Liver (tissue), 8 donors: ENCODE measurements at regions not wholly inside any gene's neighbourhood (a gene's known extent, or its start where the extent isn't known, plus 50 kb on each side); places are given as distances from the start of the nearest gene placed in this dataset.
"Not testable (repeated sequence)": the region's sequence is repeated elsewhere in the genome, so short reads cannot be mapped to it uniquely, and the experiment has no call there.

Source experiments
- DNase-seq: peaks from one replicate; pipeline ENCODE4 v3.0.0-alpha.2; 2017; ENCODE audit warnings: low spot score
- H3K27ac ChIP-seq, 2 donors: one replicate each; pipeline ENCODE4 v1.7.0; 2013; ENCODE audit warnings: inconsistent platforms in 2 of 2, low read length in 2 of 2, control low read depth in 1 of 2, low read depth in 1 of 2, mild to moderate bottlenecking in 1 of 2
- H3K27me3 ChIP-seq, 4 donors: one replicate each; pipeline versions ENCODE4 v1.6.1 to v1.7.0; 2013; ENCODE audit warnings: low read length in 3 of 4, inconsistent platforms in 1 of 4, mild to moderate bottlenecking in 1 of 4, moderate library complexity in 1 of 4; ENCODE audit not compliant: control insufficient read depth in 4 of 4, insufficient read depth in 4 of 4
- H3K36me3 ChIP-seq, 4 donors: one replicate each; pipeline versions ENCODE4 v1.6.1 to v1.7.0; 2013; ENCODE audit warnings: low read length in 3 of 4, mild to moderate bottlenecking in 3 of 4, low read depth in 1 of 4, moderate library complexity in 1 of 4; ENCODE audit not compliant: control insufficient read depth in 4 of 4, insufficient read depth in 3 of 4
- H3K4me1 ChIP-seq, 4 donors: one replicate each; pipeline versions ENCODE4 v1.6.1 to v1.7.0; 2013; ENCODE audit warnings: low read length in 3 of 4, mild to moderate bottlenecking in 3 of 4, moderate library complexity in 1 of 4; ENCODE audit not compliant: control insufficient read depth in 4 of 4, insufficient read depth in 4 of 4
- H3K4me3 ChIP-seq, 3 donors: one replicate each; pipeline versions ENCODE4 v1.6.1 to v1.7.0; 2013; ENCODE audit warnings: low read length in 3 of 3, control low read depth in 1 of 3, low read depth in 1 of 3, mild to moderate bottlenecking in 1 of 3
- H3K9ac ChIP-seq, 2 donors: one replicate each; pipeline ENCODE4 v1.7.0; 2013; ENCODE audit warnings: low read length in 2 of 2, mild to moderate bottlenecking in 2 of 2, moderate library complexity in 2 of 2, control low read depth in 1 of 2, low read depth in 1 of 2
- H3K9me3 ChIP-seq, 4 donors: one replicate each; pipeline versions ENCODE4 v1.6.1 to v1.7.0; 2013; ENCODE audit warnings: low read length in 3 of 4; ENCODE audit not compliant: control insufficient read depth in 4 of 4
- CTCF ChIP-seq: fragments of 150-350 bp; IDR thresholded peaks from 2 replicates; pipeline ENCODE4 v1.5.1; 2017; ENCODE audit warnings: improper control_type of control experiment, low read depth, low read length; ENCODE audit not compliant: missing input control
- EGR1 ChIP-seq, 2 donors: IDR thresholded peaks; 2 replicates each; pipeline ENCODE4 v1.6.1; 2016 to 2018; ENCODE audit warnings: antibody characterized with exemption in 2 of 2, low read depth in 2 of 2
- FOXA1 ChIP-seq: IDR thresholded peaks from 2 replicates; pipeline ENCODE4 v1.6.1; 2016; ENCODE audit warnings: antibody characterized with exemption
- FOXA2 ChIP-seq: IDR thresholded peaks from 2 replicates; pipeline ENCODE4 v1.6.1; 2016; ENCODE audit warnings: antibody characterized with exemption
- HNF4A ChIP-seq, 2 donors: conservative IDR thresholded peaks; 2 replicates each; pipeline ENCODE4 v1.6.1; 2016; ENCODE audit warnings: antibody characterized with exemption in 2 of 2, mild to moderate bottlenecking in 2 of 2
- JUND ChIP-seq, 2 donors: IDR thresholded peaks; 2 replicates each; pipeline ENCODE4 v1.6.1; 2016; ENCODE audit warnings: antibody characterized with exemption in 2 of 2
- MAX ChIP-seq: IDR thresholded peaks from 2 replicates; pipeline ENCODE4 v1.6.1; 2016; ENCODE audit warnings: antibody characterized with exemption
- RAD21 ChIP-seq, 2 donors: IDR thresholded peaks; 2 replicates each; pipeline ENCODE4 v1.6.1; 2016; ENCODE audit warnings: antibody characterized with exemption in 2 of 2, mild to moderate bottlenecking in 2 of 2
- REST ChIP-seq: IDR thresholded peaks from 2 replicates; pipeline ENCODE4 v1.6.1; 2016; ENCODE audit warnings: antibody characterized with exemption, mild to moderate bottlenecking
- TAF1 ChIP-seq: conservative IDR thresholded peaks from 2 replicates; pipeline ENCODE4 v1.6.1; 2016; ENCODE audit warnings: antibody characterized with exemption, mild to moderate bottlenecking
- YY1 ChIP-seq: IDR thresholded peaks from 2 replicates; pipeline ENCODE4 v1.6.1; 2016; ENCODE audit warnings: antibody characterized with exemption, mild to moderate bottlenecking
- ZBTB33 ChIP-seq: IDR thresholded peaks from 2 replicates; pipeline ENCODE4 v1.6.1; 2016; ENCODE audit warnings: antibody characterized with exemption
- WGBS: extraction: QIAGEN DNeasy Blood & Tissue Kit; methylation state at CpG from one replicate; pipeline ENCODE4 v1.1.7; 2013; 5-methylcytosine and 5-hydroxymethylcytosine counted together
- donor health status: healthy.
- donor health status: healthy.
- donor health status: healthy.
- donor health status: healthy.
- donor health status: healthy.

GRCh38 chr11:134841411-134841810 lies 429.4 kb upstream of the B3GAT1 start (continued):
- TF ChIP-seq REST (no peak), FOXA2 (no peak), TAF1 (no peak), RAD21 (IDR thresholded peaks at IDR 0.05) (no peak)

- Histone ChIP-seq H3K36me3 (no peaks in the 10 kb centered on the region), H3K4me1 (no peaks in the 10 kb centered on the region), H3K27me3 (peaks cover 0 to 4% (median 0%) of the 10 kb centered on the region in 4 donors), H3K27ac (no peak overlapping the region), H3K9me3 (no peaks in the 10 kb centered on the region), H3K9ac (no peak overlapping the region), H3K4me3 (no peak overlapping the region)
- DNase-seq: no peak
- TF ChIP-seq JUND (IDR thresholded peaks at IDR 0.05) (no peak), EGR1 (IDR thresholded peaks at IDR 0.05; ENCODE audit: low read depth in 2 of 2) (no peak), YY1 (no peak), CTCF (no peak), ZBTB33 (no peak)
- 88% methylated on average over 7 of the region's 7 CpGs for WGBS
Measured at GRCh38 chr11:134840945-134841344, 428.9 kb upstream of the B3GAT1 start.

GRCh38 chr11:134840165-134840564 lies 428.1 kb upstream of the B3GAT1 start:
- not testable (repeated sequence) for H3K9ac ChIP-seq, H3K4me3 ChIP-seq, DNase-seq, H3K4me1 ChIP-seq, H3K27me3 ChIP-seq, H3K27ac ChIP-seq, H3K36me3 ChIP-seq, H3K9me3 ChIP-seq
- 74% methylated on average over 2 of the region's 4 CpGs for WGBS

GRCh38 chr11:134838708-134839107 lies 426.7 kb upstream of the B3GAT1 start:
- Histone ChIP-seq H3K36me3 (no peaks in the 10 kb centered on the region), H3K4me3 (no peak overlapping the region), H3K27ac (no peak overlapping the region), H3K4me1 (no peaks in the 10 kb centered on the region), H3K27me3 (peaks cover 0 to 4% (median 0%) of the 10 kb centered on the region in 4 donors), H3K9me3 (no peaks in the 10 kb centered on the region), H3K9ac (no peak overlapping the region)
- WGBS: 88% methylated on average over 10 of the region's 10 CpGs
- DNase-seq: no peak
- no peak for TF ChIP-seq JUND (IDR thresholded peaks at IDR 0.05)
- no peak for TF ChIP-seq FOXA2
- TF ChIP-seq REST: no peak
- no peak for TF ChIP-seq TAF1
- no peak for TF ChIP-seq RAD21 (IDR thresholded peaks at IDR 0.05)
- TF ChIP-seq FOXA1: no peak
- no peak for TF ChIP-seq MAX
- TF ChIP-seq HNF4A (conservative IDR thresholded peaks at IDR 0.05): no peak
